Epithelial cell of proximal tubule (primary cell): ENCODE measurements at regions not wholly inside any gene's neighbourhood (a gene's known extent, or its start where the extent isn't known, plus 50 kb on each side); places are given as distances from the start of the nearest gene placed in this dataset.

Source experiments
- DNase-seq: peaks from one replicate; pipeline ENCODE4 v3.0.0-alpha.2; 2011; ENCODE audit warnings: low read depth
- H3K4me3 ChIP-seq: 2 replicates; pipeline ENCODE4 v1.5.1; 2011; ENCODE audit warnings: low read depth, mild to moderate bottlenecking, low read length
- CTCF ChIP-seq: conservative IDR thresholded peaks from 2 replicates; pipeline ENCODE4 v1.5.1; 2012; ENCODE audit warnings: low read depth, mild to moderate bottlenecking, low read length

- TF ChIP-seq CTCF = no peak
- no peak for DNase-seq
- no peak overlapping the region for H3K4me3 ChIP-seq
These were observed 1742.3 kb upstream of the NUDT12 start for GRCh38 chr5:105304859-105305258.

GRCh38 chr5:105288946-105289345 is 1726.4 kb upstream of the NUDT12 start:
- no peak for TF ChIP-seq CTCF
- no peak for DNase-seq
- H3K4me3 ChIP-seq = no peak overlapping the region

GRCh38 chr5:105283134-105283533 is 1720.5 kb upstream of the NUDT12 start:
- no peak overlapping the region for H3K4me3 ChIP-seq
- no peak for DNase-seq
- no peak for TF ChIP-seq CTCF

- no peak overlapping the region for H3K4me3 ChIP-seq
- no peak for DNase-seq
- TF ChIP-seq CTCF = no peak
These were observed 1711.5 kb upstream of the NUDT12 start for GRCh38 chr5:105274079-105274478.

- no peak for DNase-seq
- H3K4me3 ChIP-seq = no peak overlapping the region
- TF ChIP-seq CTCF = no peak
These were observed 1700.9 kb upstream of the NUDT12 start for GRCh38 chr5:105263515-105263914.

- no peak for DNase-seq
- no peak overlapping the region for H3K4me3 ChIP-seq
- no peak for TF ChIP-seq CTCF
These were observed 1697.1 kb upstream of the NUDT12 start for GRCh38 chr5:105259581-105260217.

GRCh38 chr5:105238561-105238960 is 1676.0 kb upstream of the NUDT12 start:
- no peak overlapping the region for H3K4me3 ChIP-seq
- TF ChIP-seq CTCF = no peak
- no peak for DNase-seq
